ENCODE measurements at regions not wholly inside any gene's neighbourhood (a gene's known extent, or its start where the extent isn't known, plus 50 kb on each side); places are given as distances from the start of the nearest gene placed in this dataset.
"Not testable (repeated sequence)": the region's sequence is repeated elsewhere in the genome, so short reads cannot be mapped to it uniquely, and the experiment has no call there.

GRCh38 chr17:5747964-5748363 lies 163.7 kb upstream of the NLRP1 start:
- DNase-seq (ENCODE audit: low read depth) = no peak

GRCh38 chr17:5753421-5753820 lies 169.1 kb upstream of the NLRP1 start:
- DNase-seq (ENCODE audit: low read depth) = no peak

- DNase-seq (ENCODE audit: low read depth) = no peak
These were observed 173.1 kb upstream of the NLRP1 start for GRCh38 chr17:5757314-5757907.

GRCh38 chr17:5758651-5759050 lies 174.3 kb upstream of the NLRP1 start:
- DNase-seq (ENCODE audit: low read depth) = no peak

- no peak for DNase-seq (ENCODE audit: low read depth)
These were observed 175.2 kb upstream of the NLRP1 start for GRCh38 chr17:5759501-5759925.

GRCh38 chr17:5762191-5762590 lies 177.9 kb upstream of the NLRP1 start:
- DNase-seq (ENCODE audit: low read depth) = no peak

GRCh38 chr17:5763595-5764306 lies 179.4 kb upstream of the NLRP1 start:
- no peak for DNase-seq (ENCODE audit: low read depth)

- DNase-seq (ENCODE audit: low read depth) = no peak
These were observed 185.5 kb upstream of the NLRP1 start for GRCh38 chr17:5769593-5770354.

- no peak for DNase-seq (ENCODE audit: low read depth)
These were observed 186.3 kb upstream of the NLRP1 start for GRCh38 chr17:5770441-5771270.

- DNase-seq (ENCODE audit: low read depth) = not testable (repeated sequence)
These were observed 186.9 kb upstream of the NLRP1 start for GRCh38 chr17:5771271-5771577.

- DNase-seq (ENCODE audit: low read depth) = not testable (repeated sequence)
These were observed 187.7 kb upstream of the NLRP1 start for GRCh38 chr17:5772017-5772416.

GRCh38 chr17:5772720-5773119 lies 188.4 kb upstream of the NLRP1 start:
- DNase-seq (ENCODE audit: low read depth) = no peak

- no peak for DNase-seq (ENCODE audit: low read depth)
These were observed 189.6 kb upstream of the NLRP1 start for GRCh38 chr17:5773816-5774360.

- DNase-seq (ENCODE audit: low read depth) = no peak
These were observed 190.8 kb upstream of the NLRP1 start for GRCh38 chr17:5775098-5775497.

GRCh38 chr17:5780476-5780875 lies 196.2 kb upstream of the NLRP1 start:
- no peak for DNase-seq (ENCODE audit: low read depth)

- DNase-seq (ENCODE audit: low read depth) = no peak
These were observed 197.1 kb upstream of the NLRP1 start for GRCh38 chr17:5781236-5781927.

- DNase-seq (ENCODE audit: low read depth) = no peak
These were observed 199.0 kb upstream of the NLRP1 start for GRCh38 chr17:5783269-5783668.

GRCh38 chr17:5783851-5784250 lies 199.5 kb upstream of the NLRP1 start:
- DNase-seq (ENCODE audit: low read depth) = no peak

GRCh38 chr17:5784791-5785190 lies 200.5 kb upstream of the NLRP1 start:
- DNase-seq (ENCODE audit: low read depth) = no peak

GRCh38 chr17:5785338-5785737 lies 201.0 kb upstream of the NLRP1 start:
- no peak for DNase-seq (ENCODE audit: low read depth)

- DNase-seq (ENCODE audit: low read depth) = no peak
These were observed 201.7 kb upstream of the NLRP1 start for GRCh38 chr17:5785867-5786509.
